Esophagus muscularis mucosa (tissue), 4 donors: ENCODE measurements at regions not wholly inside any gene's neighbourhood (a gene's known extent, or its start where the extent isn't known, plus 50 kb on each side); places are given as distances from the start of the nearest gene placed in this dataset.

ENCODE experiments used
- DNase-seq: peaks from one replicate; pipeline ENCODE4 v3.0.0-alpha.2; 2017; ENCODE audit errors: extremely low spot score
- H3K27ac ChIP-seq, 4 donors: fragments of 200-600 bp; sonication (generic); replicated peaks in 1 of 4; 1 replicate in 3 of 4; 2 replicates in 1 of 4; pipeline ENCODE4 v1.5.1; 2016 to 2019; ENCODE audit warnings: mild to moderate bottlenecking in 1 of 4
- H3K27me3 ChIP-seq, 4 donors: fragments of 200-600 bp; sonication (generic); one replicate each; pipeline versions ENCODE4 v1.5.1 to v1.6.0; 2016 to 2019
- H3K36me3 ChIP-seq, 4 donors: fragments of 200-600 bp; sonication (generic); one replicate each; pipeline ENCODE4 v1.5.1; 2016 to 2019
- H3K4me1 ChIP-seq, 4 donors: fragments of 200-600 bp; sonication (generic); one replicate each; pipeline ENCODE4 v1.5.1; 2016 to 2019
- H3K4me3 ChIP-seq, 4 donors: fragments of 200-600 bp; sonication (generic); 1 replicate in 2 of 4; 2 replicates in 2 of 4; pipeline ENCODE4 v1.5.1; 2016 to 2019; ENCODE audit warnings: mild to moderate bottlenecking in 4 of 4, moderate library complexity in 1 of 4
- H3K9me3 ChIP-seq, 4 donors: fragments of 200-600 bp; sonication (generic); 1 replicate in 3 of 4; 2 replicates in 1 of 4; pipeline ENCODE4 v1.5.1; 2016 to 2019
- CTCF ChIP-seq, 3 experiments: fragments of 200-600 bp in 2 of 3; fragments of 450-650 bp in 1 of 3; sonication (generic) in 2 of 3; IDR thresholded peaks; one replicate each; pipeline ENCODE4 v1.5.1; 2017 to 2019; ENCODE audit warnings: antibody characterized with exemption in 3 of 3, mild to moderate bottlenecking in 2 of 3, moderate library complexity in 1 of 3
- EP300 ChIP-seq: sonication (generic); formaldehyde crosslinking; IDR thresholded peaks from one replicate; pipeline ENCODE4 v1.6.1; 2017; ENCODE audit warnings: antibody characterized with exemption
- POLR2A ChIP-seq: fragments of 450-650 bp; IDR thresholded peaks from one replicate; pipeline ENCODE4 v1.6.1; 2017; ENCODE audit warnings: antibody characterized with exemption, moderate library complexity, mild to moderate bottlenecking, low read depth
- POLR2AphosphoS5 ChIP-seq, 2 donors: sonication (generic); formaldehyde crosslinking; IDR thresholded peaks; one replicate each; pipeline ENCODE4 v1.6.1; 2017; ENCODE audit warnings: antibody characterized with exemption in 2 of 2
- WGBS: methylation state at CpG from one replicate; pipeline ENCODE4 v1.1.5; 2018; 5-methylcytosine and 5-hydroxymethylcytosine counted together
- intact Hi-C: fragments of 100-400 bp; cut with DNase I; formaldehyde crosslinking; loops from one replicate; pipeline ENCODE4 v1.15.1; 2023

- intact Hi-C loops: loop anchor here (10.0 kb wide), 1 partner anchor 755 kb away; no protein-coding TSS in a partner anchor
These were observed 623.9 kb upstream of the PKN2 start for GRCh38 chr1:88060112-88060673.

GRCh38 chr1:88060750-88061491 lies 623.2 kb upstream of the PKN2 start:
- no peak for DNase-seq
- H3K4me3 ChIP-seq: no peak overlapping the region
- intact Hi-C loops: loop anchor here (10.0 kb wide), 1 partner anchor 756 kb away; no protein-coding TSS in a partner anchor
- 33% methylated on average over 3 of the region's 3 CpGs for WGBS
- H3K9me3 ChIP-seq: no peaks in the 10 kb centered on the region
- peaks cover 0 to 14% (median 11%) of the 10 kb centered on the region in 4 donors for H3K4me1 ChIP-seq
- peak overlapping the region in 1 of 4 donors; percentile 4 for H3K27ac ChIP-seq
- TF ChIP-seq EP300 (no peak), CTCF (IDR thresholded peaks at IDR 0.05) (no peak), POLR2AphosphoS5 (IDR thresholded peaks at IDR 0.05) (no peak), POLR2A (no peak)
- no peaks in the 10 kb centered on the region for H3K36me3 ChIP-seq
- H3K27me3 ChIP-seq: no peaks in the 10 kb centered on the region

More at GRCh38 chr1:88060112-88060673, 623.9 kb upstream of the PKN2 start:
- H3K4me3 ChIP-seq: no peak overlapping the region
- WGBS: 93% methylated on average over 1 of the region's 1 CpG
- H3K27ac ChIP-seq: peak overlapping the region in 1 of 4 donors; percentile 4
- TF ChIP-seq POLR2A (no peak), EP300 (no peak), CTCF (IDR thresholded peaks at IDR 0.05) (no peak)
- H3K9me3 ChIP-seq: no peaks in the 10 kb centered on the region
- DNase-seq: no peak
- H3K4me1 ChIP-seq: peaks cover 0 to 14% (median 11%) of the 10 kb centered on the region in 4 donors
- no peaks in the 10 kb centered on the region for H3K36me3 ChIP-seq
- no peaks in the 10 kb centered on the region for H3K27me3 ChIP-seq

- no peak for TF ChIP-seq POLR2A
- TF ChIP-seq CTCF (IDR thresholded peaks at IDR 0.05): peak; percentile 58 to 78 (median 66)
- H3K4me1 ChIP-seq: peaks cover 0 to 14% (median 11%) of the 10 kb centered on the region in 4 donors
- no peaks in the 10 kb centered on the region for H3K27me3 ChIP-seq
- no peak overlapping the region for H3K27ac ChIP-seq
- no peaks in the 10 kb centered on the region for H3K9me3 ChIP-seq
- intact Hi-C loops: loop anchor here (10.0 kb wide), 1 partner anchor 757 kb away; no protein-coding TSS in a partner anchor
- no peak overlapping the region for H3K4me3 ChIP-seq
- H3K36me3 ChIP-seq: no peaks in the 10 kb centered on the region
- no peak for DNase-seq
These were observed 622.4 kb upstream of the PKN2 start for GRCh38 chr1:88061492-88062177.

GRCh38 chr1:88062650-88063153 lies 621.4 kb upstream of the PKN2 start:
- WGBS: 88% methylated on average over 3 of the region's 3 CpGs
- TF ChIP-seq POLR2A: no peak
- no peak for DNase-seq
- intact Hi-C loops: loop anchor here (10.0 kb wide), 1 partner anchor 758 kb away; no protein-coding TSS in a partner anchor
- no peak overlapping the region for H3K27ac ChIP-seq
- no peaks in the 10 kb centered on the region for H3K27me3 ChIP-seq
- no peaks in the 10 kb centered on the region for H3K36me3 ChIP-seq
- H3K4me1 ChIP-seq: peaks cover 0 to 14% (median 11%) of the 10 kb centered on the region in 4 donors
- H3K4me3 ChIP-seq: no peak overlapping the region
- no peaks in the 10 kb centered on the region for H3K9me3 ChIP-seq

- intact Hi-C loops: loop anchor here (10.0 kb wide), 1 partner anchor 759 kb away; no protein-coding TSS in a partner anchor
- Histone ChIP-seq H3K36me3 (no peaks in the 10 kb centered on the region), H3K27me3 (no peaks in the 10 kb centered on the region), H3K4me1 (peaks cover 0 to 14% (median 11%) of the 10 kb centered on the region in 4 donors), H3K27ac (no peak overlapping the region), H3K4me3 (no peak overlapping the region), H3K9me3 (no peaks in the 10 kb centered on the region)
- 84% methylated on average over 2 of the region's 2 CpGs for WGBS
- DNase-seq: no peak
- TF ChIP-seq CTCF (IDR thresholded peaks at IDR 0.05): no peak
- TF ChIP-seq EP300: no peak
- no peak for TF ChIP-seq POLR2A
- no peak for TF ChIP-seq POLR2AphosphoS5 (IDR thresholded peaks at IDR 0.05)
These were observed 620.5 kb upstream of the PKN2 start for GRCh38 chr1:88063605-88064004.
